ENCODE measurements at regions not wholly inside any gene's neighbourhood (a gene's known extent, or its start where the extent isn't known, plus 50 kb on each side); places are given as distances from the start of the nearest gene placed in this dataset.

DNA sequence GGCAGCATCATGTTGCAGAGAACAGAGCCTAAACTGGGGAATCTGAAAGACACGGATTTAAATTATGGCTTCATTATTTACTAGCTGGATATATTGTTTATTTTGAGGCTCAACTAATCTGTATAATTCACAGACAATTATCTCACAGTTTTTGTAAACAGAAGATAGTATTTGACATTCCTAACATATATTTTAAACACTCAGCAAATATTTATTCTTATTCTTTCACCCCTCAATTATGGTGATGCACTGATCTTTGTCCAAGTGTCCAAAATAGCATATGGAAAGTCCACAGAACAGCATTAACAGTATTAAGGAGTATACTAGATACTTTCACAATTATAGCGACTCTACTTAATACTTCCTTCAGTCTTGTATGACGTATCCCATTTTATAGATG is 257.0 kb downstream of the ADGRG6 start:
- no peak for FAIRE-seq
- DNase-seq (ENCODE audit: low spot score in 2 of 2), result no peak

- DNase-seq (ENCODE audit: low spot score in 2 of 2) (no peak), FAIRE-seq (no peak)
Measured at GRCh38 chr6:142561511-142562265, 259.9 kb downstream of the ADGRG6 start.

DNA sequence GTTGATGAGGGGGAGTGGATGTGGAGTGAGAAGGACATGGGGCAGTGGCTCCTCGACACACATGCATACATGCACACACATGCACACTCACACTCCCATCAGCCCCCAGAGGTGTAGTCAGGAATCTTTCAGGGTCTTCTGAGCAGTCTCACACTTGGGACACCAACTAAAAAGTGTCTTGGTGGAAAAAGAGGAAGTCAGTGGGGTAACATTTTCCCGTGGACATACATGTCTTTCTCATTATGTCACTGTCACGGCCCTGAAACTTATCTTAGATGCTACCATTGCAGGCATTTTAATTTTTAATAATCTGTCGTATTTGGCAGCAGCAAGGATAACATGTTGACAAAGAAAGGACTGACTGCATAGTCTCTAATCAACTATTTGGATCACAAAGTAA is 261.1 kb downstream of the ADGRG6 start:
- FAIRE-seq (no peak), DNase-seq (ENCODE audit: low spot score in 2 of 2) (no peak)

DNA sequence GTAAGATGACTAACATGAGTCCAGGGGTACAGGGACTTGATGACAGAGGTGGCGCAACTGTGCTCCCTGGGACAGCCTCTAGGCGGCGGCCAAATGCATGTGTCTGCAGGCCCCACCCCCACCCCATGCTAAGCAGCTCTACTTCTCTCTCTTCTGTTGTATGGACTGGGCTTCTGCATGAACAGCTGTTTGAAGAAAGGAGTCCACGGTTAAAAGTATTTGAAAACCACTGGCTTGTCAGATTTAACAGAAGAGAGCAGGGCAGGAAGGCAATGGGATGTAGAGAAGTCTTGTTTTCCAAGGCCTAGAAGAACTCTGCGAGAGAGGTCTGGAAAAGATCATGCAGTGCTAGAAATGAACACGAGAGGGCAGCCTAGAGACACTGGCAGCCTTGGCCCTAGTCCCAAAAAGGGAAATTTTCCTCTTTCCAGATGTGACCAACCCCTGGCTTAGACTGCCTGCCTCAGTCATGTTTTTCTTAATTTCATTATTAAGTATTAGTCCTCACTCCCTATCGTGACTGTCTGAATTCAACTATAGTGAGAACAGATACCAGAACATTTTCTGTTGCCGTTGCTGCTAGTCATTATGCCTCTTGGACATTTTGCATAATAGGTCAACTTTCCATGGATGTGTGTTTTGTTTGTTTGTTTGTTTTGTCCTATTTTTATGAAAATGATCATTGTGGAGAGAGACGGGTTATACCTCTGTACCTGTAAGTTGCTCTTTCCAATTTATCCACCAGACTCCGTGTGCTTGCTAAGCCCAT is 265.0 kb downstream of the ADGRG6 start:
- FAIRE-seq, result no peak
- DNase-seq (ENCODE audit: low spot score in 2 of 2), result peak in 1 of 2 donors; percentile 25

DNA sequence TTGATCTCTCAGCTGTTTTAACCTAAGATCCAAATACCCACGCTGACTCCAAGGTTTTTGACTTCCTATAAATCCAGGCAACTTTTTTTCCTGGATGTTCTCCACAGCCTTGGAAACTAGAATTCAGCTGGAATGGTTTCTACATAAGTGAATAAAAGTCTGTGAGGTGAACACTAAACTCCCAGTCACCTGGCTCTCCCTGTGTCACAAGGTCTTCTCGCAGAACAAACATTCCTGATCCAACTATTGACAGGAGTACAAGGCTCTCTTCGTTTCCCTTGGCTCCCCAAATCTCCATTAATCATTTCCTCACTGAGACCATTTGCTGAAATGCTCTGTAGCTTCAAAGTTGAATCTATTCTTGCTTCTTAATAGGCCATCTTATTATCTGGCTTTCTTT is 265.7 kb downstream of the ADGRG6 start:
- FAIRE-seq (no peak), DNase-seq (ENCODE audit: low spot score in 2 of 2) (no peak)

GRCh38 chr6:142568857-142569597 is 267.2 kb downstream of the ADGRG6 start:
- no peak for FAIRE-seq
- DNase-seq (ENCODE audit: low spot score in 2 of 2), result peak in 1 of 2 donors; percentile 14

GRCh38 chr6:142569676-142570075 is 267.9 kb downstream of the ADGRG6 start:
- no peak for FAIRE-seq

GRCh38 chr6:142570221-142570671 is 268.4 kb downstream of the ADGRG6 start:
- no peak for DNase-seq (ENCODE audit: low spot score in 2 of 2)
- no peak for FAIRE-seq

More at GRCh38 chr6:142569676-142570075, 267.9 kb downstream of the ADGRG6 start:
- no peak for DNase-seq (ENCODE audit: low spot score in 2 of 2)

DNA sequence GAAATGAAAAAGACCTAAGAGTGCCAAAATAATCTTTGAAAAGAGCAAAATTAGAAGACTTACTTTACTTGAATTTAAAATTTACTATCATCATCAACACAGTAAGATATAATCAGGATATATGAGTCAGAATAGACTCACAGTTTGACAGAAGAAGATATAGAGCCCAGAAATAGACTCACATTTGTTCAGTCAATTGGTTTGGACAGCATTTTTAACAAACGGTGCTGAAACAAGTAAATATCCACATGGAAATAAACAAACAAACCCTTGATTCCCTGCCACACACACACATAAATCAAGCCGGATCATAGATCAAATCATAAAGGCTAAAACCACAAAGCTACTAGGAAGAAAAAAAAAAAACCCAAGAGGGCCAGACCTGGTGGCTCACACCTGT is 291.1 kb downstream of the ADGRG6 start:
- DNase-seq (ENCODE audit: low spot score in 2 of 2) (no peak), FAIRE-seq (no peak)

GRCh38 chr6:142597836-142598235 is 296.0 kb downstream of the ADGRG6 start:
- FAIRE-seq (no peak), DNase-seq (ENCODE audit: low spot score in 2 of 2) (no peak)

DNA sequence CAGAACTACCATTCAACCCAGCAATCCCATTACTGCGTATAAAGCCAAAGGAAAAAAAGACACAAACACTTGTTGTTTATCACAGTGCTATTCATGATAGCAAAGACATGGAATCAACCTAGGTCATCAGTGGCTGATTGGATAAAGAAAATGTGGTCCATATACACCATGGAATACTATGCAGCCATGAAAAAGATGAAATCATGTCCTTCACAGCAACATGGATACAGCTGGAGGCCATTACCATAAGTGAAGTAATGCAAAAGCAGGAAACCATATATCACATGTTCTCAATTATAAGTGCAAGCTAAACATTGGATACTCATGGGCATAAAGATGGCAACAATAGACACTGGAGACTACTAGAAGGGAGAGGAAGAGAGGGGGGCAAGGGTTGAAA is 299.6 kb downstream of the ADGRG6 start:
- FAIRE-seq (no peak), DNase-seq (ENCODE audit: low spot score in 2 of 2) (no peak)

- no peak for FAIRE-seq
- no peak for DNase-seq (ENCODE audit: low spot score in 2 of 2)
Measured at GRCh38 chr6:142602972-142603371, 301.2 kb downstream of the ADGRG6 start.

GRCh38 chr6:142605922-142606485 is 304.2 kb downstream of the ADGRG6 start:
- no peak for DNase-seq (ENCODE audit: low spot score in 2 of 2)
- FAIRE-seq, result no peak

DNA sequence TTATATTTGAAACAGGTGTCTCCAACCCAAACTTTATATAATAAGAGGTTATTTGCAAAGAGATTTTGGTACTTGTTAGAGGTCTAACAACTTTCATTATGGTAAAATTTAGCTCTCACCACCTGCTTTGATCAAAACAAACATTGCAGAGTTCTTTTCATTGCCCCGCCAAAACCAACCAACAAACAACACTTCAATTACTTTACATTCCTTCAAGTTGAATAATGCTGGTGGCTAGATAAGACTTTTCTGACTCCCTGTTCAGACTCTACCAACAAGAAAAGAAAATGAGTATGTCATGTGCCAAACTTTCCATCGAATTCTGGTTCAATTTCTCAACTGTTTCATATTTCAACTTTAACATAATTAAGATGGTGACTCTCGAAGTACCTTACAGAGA is 311.1 kb downstream of the ADGRG6 start:
- DNase-seq (ENCODE audit: low spot score in 2 of 2) (no peak), FAIRE-seq (no peak)

DNA sequence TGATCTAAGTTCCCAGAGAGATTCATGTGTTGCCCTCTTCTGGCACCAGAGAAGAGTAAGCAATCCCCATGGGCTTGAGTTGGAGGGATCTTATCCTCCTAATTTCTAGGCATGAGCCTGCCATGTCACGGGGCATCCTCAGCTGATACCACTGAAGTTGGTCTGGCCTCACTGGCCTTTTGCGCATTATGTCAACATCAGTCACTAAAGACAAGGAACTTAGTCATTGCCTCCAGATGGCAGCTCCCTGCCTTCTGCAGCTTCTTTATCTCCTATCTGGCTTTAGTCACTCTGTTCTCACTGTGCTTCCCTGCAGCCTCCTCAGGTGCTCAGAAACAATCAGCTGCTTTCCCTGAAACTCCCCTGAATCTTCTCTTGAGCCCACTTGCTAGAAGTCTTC is 312.2 kb downstream of the ADGRG6 start:
- FAIRE-seq (no peak), DNase-seq (ENCODE audit: low spot score in 2 of 2) (no peak)

DNA sequence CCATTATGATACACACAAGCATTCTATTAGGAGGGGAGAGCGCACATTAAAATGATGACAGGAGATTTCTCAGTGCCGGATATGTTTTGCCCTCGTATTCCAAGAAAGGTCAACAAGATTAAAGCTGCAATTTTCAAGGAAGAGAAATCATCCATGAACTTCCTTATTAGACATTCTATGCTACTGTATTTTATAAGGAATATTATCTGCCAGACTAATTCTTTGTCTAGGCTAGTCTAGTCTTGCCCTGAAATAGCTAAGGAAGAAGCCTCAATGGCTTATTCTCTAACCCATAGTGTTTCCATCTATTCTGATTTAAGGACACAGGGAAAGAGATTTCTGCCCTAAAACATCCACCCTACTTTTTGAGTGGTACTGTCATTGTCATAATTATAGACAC is 315.4 kb downstream of the ADGRG6 start:
- FAIRE-seq, result no peak
- no peak for DNase-seq (ENCODE audit: low spot score in 2 of 2)

DNA sequence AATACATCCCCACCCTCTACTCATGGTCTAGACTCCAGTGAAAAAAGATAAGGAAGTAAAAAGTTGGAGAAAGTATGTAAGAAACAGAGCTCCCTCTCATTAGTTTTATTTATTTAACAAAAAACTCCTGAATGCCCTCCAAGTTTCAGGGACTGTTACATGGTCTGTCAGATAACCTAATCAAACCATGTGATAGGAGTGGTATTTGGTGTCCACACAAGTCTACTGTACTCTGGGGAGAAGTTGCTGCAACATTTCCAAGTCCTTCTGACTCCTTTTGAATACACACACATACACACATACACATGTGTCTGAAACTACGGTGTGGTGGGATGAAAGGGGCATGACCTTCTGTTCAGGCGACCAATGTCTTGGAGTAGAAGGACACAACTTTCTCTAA is 320.0 kb downstream of the ADGRG6 start:
- no peak for DNase-seq (ENCODE audit: low spot score in 2 of 2)
- FAIRE-seq, result no peak

DNA sequence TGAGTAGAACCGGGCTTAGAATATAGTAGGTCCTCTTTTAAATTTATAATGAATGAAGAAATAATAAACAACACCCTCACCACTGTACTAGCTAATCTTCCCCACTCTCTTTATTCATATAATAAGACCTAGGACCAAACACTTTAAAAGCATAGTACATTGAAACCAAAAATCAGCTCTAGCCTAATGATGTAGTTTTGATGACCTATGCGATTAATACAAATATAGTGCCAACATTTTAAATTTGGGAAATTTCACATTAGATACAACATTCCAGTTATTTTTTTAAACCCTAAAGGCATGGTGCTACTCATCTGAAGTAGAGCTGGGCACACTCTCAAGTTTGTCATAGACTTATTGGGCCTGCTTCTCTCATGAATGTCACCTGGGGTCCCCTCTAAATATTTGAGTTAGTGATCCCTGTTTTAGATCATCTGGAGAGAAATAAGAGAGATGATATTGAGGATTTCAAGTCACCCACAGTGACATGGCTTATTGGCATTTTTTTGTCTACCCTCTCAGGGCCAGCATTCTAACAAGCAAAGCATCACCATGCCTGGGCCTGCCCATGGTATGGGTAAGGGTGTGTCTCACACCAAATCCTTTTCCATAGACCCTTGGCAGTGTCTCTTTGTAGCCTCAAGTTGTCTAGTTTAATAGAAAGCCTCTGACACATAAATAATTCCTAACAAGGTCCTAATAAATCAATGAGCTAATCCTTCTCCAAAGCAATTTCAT is 319.8 kb downstream of the HIVEP2 start:
- no peak for DNase-seq (ENCODE audit: low spot score in 2 of 2)
- FAIRE-seq, result no peak

- no peak for FAIRE-seq
- no peak for DNase-seq (ENCODE audit: low spot score in 2 of 2)
Measured at GRCh38 chr6:142627474-142627873, 317.5 kb downstream of the HIVEP2 start.

Measured in frontal cortex (tissue), 3 donors.